ENCODE measurements at regions not wholly inside any gene's neighbourhood (a gene's known extent, or its start where the extent isn't known, plus 50 kb on each side); places are given as distances from the start of the nearest gene placed in this dataset.

GRCh38 chr13:21798181-21798580 lies 127.3 kb downstream of the FGF9 start:
- Mint-ChIP-seq H3K9me3 (ENCODE audit: unreplicated experiment) (no peaks in the 10 kb centered on the region), H3K27ac (ENCODE audit: unreplicated experiment) (no peak overlapping the region), H3K36me3 (ENCODE audit: low read depth, unreplicated experiment) (no peaks in the 10 kb centered on the region), H3K4me3 (ENCODE audit: unreplicated experiment) (no peak overlapping the region), H3K4me1 (ENCODE audit: low read depth, unreplicated experiment) (peaks cover 3% of the 10 kb centered on the region), H3K27me3 (ENCODE audit: low read depth, unreplicated experiment) (no peaks in the 10 kb centered on the region)
- no peaks in the 10 kb centered on the region for H4K20me1 ChIP-seq (ENCODE audit: insufficient read depth, low read length)
- H3K27me3 ChIP-seq (ENCODE audit: insufficient read depth, low read length) = no peaks in the 10 kb centered on the region
- H3K9ac ChIP-seq (ENCODE audit: low read length) = no peak overlapping the region
- H3K4me1 ChIP-seq (ENCODE audit: insufficient read depth, low read length) = no peaks in the 10 kb centered on the region
- FAIRE-seq (no peak), DNase-seq (ENCODE audit: low read depth) (no peak)
- no peaks in the 10 kb centered on the region for H3K79me2 ChIP-seq (ENCODE audit: insufficient read depth, low read length)
- no peak for TF ChIP-seq EZH2 (IDR thresholded peaks at IDR 0.05; ENCODE audit: insufficient read depth, low read length)
- TF ChIP-seq CTCF (IDR thresholded peaks at IDR 0.05; ENCODE audit: insufficient read depth, low read depth, low read length) = no peak
- no peak overlapping the region for H3K27ac ChIP-seq (ENCODE audit: low read depth, low read length)
- peaks cover 3% of the 10 kb centered on the region for H3K9me3 ChIP-seq (ENCODE audit: insufficient read depth, low read depth, low read length)
- H3K4me3 ChIP-seq (ENCODE audit: insufficient read depth, low read depth, low read length) = no peak overlapping the region
- no peaks in the 10 kb centered on the region for H3K36me3 ChIP-seq (ENCODE audit: insufficient read depth, low read length)
- no peak overlapping the region for H3K4me2 ChIP-seq (ENCODE audit: low read length)
- H2AFZ ChIP-seq (ENCODE audit: low read depth, low read length) = no peak overlapping the region

GRCh38 chr13:21799671-21800070 lies 128.8 kb downstream of the FGF9 start:
- H3K36me3 ChIP-seq (ENCODE audit: insufficient read depth, low read length) = no peaks in the 10 kb centered on the region
- no peak overlapping the region for H3K27ac ChIP-seq (ENCODE audit: low read depth, low read length)
- no peak overlapping the region for H3K27ac Mint-ChIP-seq (ENCODE audit: unreplicated experiment)
- no peak overlapping the region for H3K4me3 ChIP-seq (ENCODE audit: insufficient read depth, low read depth, low read length)
- no peaks in the 10 kb centered on the region for H3K27me3 ChIP-seq (ENCODE audit: insufficient read depth, low read length)
- no peak for FAIRE-seq
- H3K27me3 Mint-ChIP-seq (ENCODE audit: low read depth, unreplicated experiment) = no peaks in the 10 kb centered on the region
- H3K9me3 Mint-ChIP-seq (ENCODE audit: unreplicated experiment) = no peaks in the 10 kb centered on the region
- H3K9ac ChIP-seq (ENCODE audit: low read length) = no peak overlapping the region
- H3K4me2 ChIP-seq (ENCODE audit: low read length) = no peak overlapping the region
- peaks cover 3% of the 10 kb centered on the region for H3K9me3 ChIP-seq (ENCODE audit: insufficient read depth, low read depth, low read length)
- H3K4me1 Mint-ChIP-seq (ENCODE audit: low read depth, unreplicated experiment) = peaks cover 3% of the 10 kb centered on the region
- DNase-seq (ENCODE audit: low read depth) = no peak
- H3K4me3 Mint-ChIP-seq (ENCODE audit: unreplicated experiment) = no peak overlapping the region
- no peaks in the 10 kb centered on the region for H3K36me3 Mint-ChIP-seq (ENCODE audit: low read depth, unreplicated experiment)
- no peaks in the 10 kb centered on the region for H4K20me1 ChIP-seq (ENCODE audit: insufficient read depth, low read length)
- no peak for TF ChIP-seq EZH2 (IDR thresholded peaks at IDR 0.05; ENCODE audit: insufficient read depth, low read length)
- no peak for TF ChIP-seq CTCF (IDR thresholded peaks at IDR 0.05; ENCODE audit: insufficient read depth, low read depth, low read length)
- no peak overlapping the region for H2AFZ ChIP-seq (ENCODE audit: low read depth, low read length)
- no peaks in the 10 kb centered on the region for H3K79me2 ChIP-seq (ENCODE audit: insufficient read depth, low read length)
- no peaks in the 10 kb centered on the region for H3K4me1 ChIP-seq (ENCODE audit: insufficient read depth, low read length)

GRCh38 chr13:21800837-21801616 lies 130.2 kb downstream of the FGF9 start:
- no peaks in the 10 kb centered on the region for H3K36me3 ChIP-seq (ENCODE audit: insufficient read depth, low read length)
- H3K9ac ChIP-seq (ENCODE audit: low read length) = no peak overlapping the region
- no peak overlapping the region for H3K4me2 ChIP-seq (ENCODE audit: low read length)
- H3K27ac Mint-ChIP-seq (ENCODE audit: unreplicated experiment) = no peak overlapping the region
- H3K27ac ChIP-seq (ENCODE audit: low read depth, low read length) = no peak overlapping the region
- peaks cover 3% of the 10 kb centered on the region for H3K9me3 ChIP-seq (ENCODE audit: insufficient read depth, low read depth, low read length)
- H4K20me1 ChIP-seq (ENCODE audit: insufficient read depth, low read length) = no peaks in the 10 kb centered on the region
- H3K79me2 ChIP-seq (ENCODE audit: insufficient read depth, low read length) = no peaks in the 10 kb centered on the region
- H3K27me3 ChIP-seq (ENCODE audit: insufficient read depth, low read length) = no peaks in the 10 kb centered on the region
- peaks cover 3% of the 10 kb centered on the region for H3K4me1 Mint-ChIP-seq (ENCODE audit: low read depth, unreplicated experiment)
- FAIRE-seq = no peak
- no peak overlapping the region for H2AFZ ChIP-seq (ENCODE audit: low read depth, low read length)
- H3K4me1 ChIP-seq (ENCODE audit: insufficient read depth, low read length) = no peaks in the 10 kb centered on the region
- H3K27me3 Mint-ChIP-seq (ENCODE audit: low read depth, unreplicated experiment) = no peaks in the 10 kb centered on the region
- H3K36me3 Mint-ChIP-seq (ENCODE audit: low read depth, unreplicated experiment) = no peaks in the 10 kb centered on the region
- no peaks in the 10 kb centered on the region for H3K9me3 Mint-ChIP-seq (ENCODE audit: unreplicated experiment)
- DNase-seq (ENCODE audit: low read depth) = no peak
- no peak for TF ChIP-seq CTCF (IDR thresholded peaks at IDR 0.05; ENCODE audit: insufficient read depth, low read depth, low read length)
- no peak for TF ChIP-seq EZH2 (IDR thresholded peaks at IDR 0.05; ENCODE audit: insufficient read depth, low read length)
- H3K4me3 Mint-ChIP-seq (ENCODE audit: unreplicated experiment) = no peak overlapping the region
- H3K4me3 ChIP-seq (ENCODE audit: insufficient read depth, low read depth, low read length) = no peak overlapping the region
